Gastroesophageal sphincter (tissue), 3 donors: ENCODE measurements at regions not wholly inside any gene's neighbourhood (a gene's known extent, or its start where the extent isn't known, plus 50 kb on each side); places are given as distances from the start of the nearest gene placed in this dataset.

Source experiments
- CTCF ChIP-seq, 4 experiments: fragments of 200-600 bp in 2 of 4; fragments of 450-650 bp in 2 of 4; sonication (generic) in 1 of 4; IDR thresholded peaks; one replicate each; pipeline ENCODE4 v1.5.1; 2017 to 2019; ENCODE audit warnings: antibody characterized with exemption in 4 of 4, mild to moderate bottlenecking in 2 of 4, moderate library complexity in 2 of 4
- POLR2A ChIP-seq, 2 donors: fragments of 450-650 bp; IDR thresholded peaks; one replicate each; pipeline ENCODE4 v1.6.1; 2017; ENCODE audit warnings: antibody characterized with exemption in 2 of 2, mild to moderate bottlenecking in 2 of 2, moderate library complexity in 1 of 2

GRCh38 chr10:4004144-4004543 is 219.1 kb upstream of the KLF6 start:
- no peak for TF ChIP-seq POLR2A (IDR thresholded peaks at IDR 0.05)
- no peak for TF ChIP-seq CTCF (IDR thresholded peaks at IDR 0.05)
